Lower lobe of right lung (tissue), 2 donors: ENCODE measurements at regions not wholly inside any gene's neighbourhood (a gene's known extent, or its start where the extent isn't known, plus 50 kb on each side); places are given as distances from the start of the nearest gene placed in this dataset.

Experiments used
- ATAC-seq, 2 donors: fragments of 200-7000 bp; cut with Tn5 transposase; one replicate each; pipeline ENCODE4 v1.9.1; 2020 to 2022; ENCODE audit warnings: mild to moderate bottlenecking in 2 of 2, moderate library complexity in 2 of 2
- DNase-seq: peaks from one replicate; pipeline ENCODE4 v3.0.0-alpha.2; 2020
- H3K27ac ChIP-seq: fragments of 200-600 bp; one replicate; pipeline ENCODE4 v1.8.0; 2022
- H3K27me3 ChIP-seq: fragments of 200-600 bp; one replicate; pipeline ENCODE4 v1.8.0; 2022; ENCODE audit warnings: low read depth
- H3K36me3 ChIP-seq: fragments of 200-600 bp; one replicate; pipeline ENCODE4 v1.8.0; 2022; ENCODE audit warnings: mild to moderate bottlenecking
- H3K4me1 ChIP-seq: fragments of 200-600 bp; one replicate; pipeline ENCODE4 v1.8.0; 2022
- H3K4me3 ChIP-seq: fragments of 200-600 bp; one replicate; pipeline ENCODE4 v1.8.0; 2022; ENCODE audit warnings: mild to moderate bottlenecking
- H3K9me3 ChIP-seq: fragments of 200-600 bp; one replicate; pipeline ENCODE4 v1.8.0; 2022
- intact Hi-C: fragments of 100-400 bp; cut with DNase I; formaldehyde crosslinking; loops from one replicate; pipeline ENCODE4 v1.11.0; 2022
- TF ChIP-seq, protein P1 (sequence below): fragments of 200-600 bp; IDR thresholded peaks from one replicate; pipeline ENCODE4 v1.8.0; 2022; ENCODE audit warnings: antibody characterized with exemption, mild to moderate bottlenecking
- donor health status: DM: no; HTN: yes; CAD: no; lungs with severe emphysema.

DNA sequence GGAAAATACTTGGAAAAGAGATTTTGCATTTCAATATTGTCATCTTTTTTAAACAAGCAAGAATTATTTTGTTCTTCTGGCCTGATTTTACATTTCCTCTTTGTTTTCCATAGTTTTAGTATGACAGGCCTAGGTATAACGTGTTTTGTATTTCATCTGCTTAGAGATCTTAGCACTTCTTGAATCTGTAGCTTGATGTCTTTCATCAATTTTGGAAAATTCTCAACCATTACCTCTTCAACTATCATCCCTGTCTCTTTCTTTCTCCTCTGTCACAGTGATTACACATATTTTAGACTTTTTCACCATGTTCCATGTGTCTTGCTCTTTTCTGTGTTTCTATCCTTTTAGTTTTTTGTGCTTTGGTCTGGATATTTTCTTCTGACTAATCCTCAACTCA is 67.2 kb upstream of the PHACTR1 start:
- H3K27ac ChIP-seq = no peak overlapping the region
- no peaks in the 10 kb centered on the region for H3K4me1 ChIP-seq
- H3K36me3 ChIP-seq = no peaks in the 10 kb centered on the region
- no peak for DNase-seq
- TF ChIP-seq, protein P1, sequence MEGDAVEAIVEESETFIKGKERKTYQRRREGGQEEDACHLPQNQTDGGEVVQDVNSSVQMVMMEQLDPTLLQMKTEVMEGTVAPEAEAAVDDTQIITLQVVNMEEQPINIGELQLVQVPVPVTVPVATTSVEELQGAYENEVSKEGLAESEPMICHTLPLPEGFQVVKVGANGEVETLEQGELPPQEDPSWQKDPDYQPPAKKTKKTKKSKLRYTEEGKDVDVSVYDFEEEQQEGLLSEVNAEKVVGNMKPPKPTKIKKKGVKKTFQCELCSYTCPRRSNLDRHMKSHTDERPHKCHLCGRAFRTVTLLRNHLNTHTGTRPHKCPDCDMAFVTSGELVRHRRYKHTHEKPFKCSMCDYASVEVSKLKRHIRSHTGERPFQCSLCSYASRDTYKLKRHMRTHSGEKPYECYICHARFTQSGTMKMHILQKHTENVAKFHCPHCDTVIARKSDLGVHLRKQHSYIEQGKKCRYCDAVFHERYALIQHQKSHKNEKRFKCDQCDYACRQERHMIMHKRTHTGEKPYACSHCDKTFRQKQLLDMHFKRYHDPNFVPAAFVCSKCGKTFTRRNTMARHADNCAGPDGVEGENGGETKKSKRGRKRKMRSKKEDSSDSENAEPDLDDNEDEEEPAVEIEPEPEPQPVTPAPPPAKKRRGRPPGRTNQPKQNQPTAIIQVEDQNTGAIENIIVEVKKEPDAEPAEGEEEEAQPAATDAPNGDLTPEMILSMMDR = no peak
- H3K27me3 ChIP-seq = no peaks in the 10 kb centered on the region
- intact Hi-C loops = no loop called here
- ATAC-seq = no peak
- no peaks in the 10 kb centered on the region for H3K9me3 ChIP-seq
- no peak overlapping the region for H3K4me3 ChIP-seq

GRCh38 chr6:12653486-12653885 is 63.1 kb upstream of the PHACTR1 start:
- DNase-seq = no peak

DNA sequence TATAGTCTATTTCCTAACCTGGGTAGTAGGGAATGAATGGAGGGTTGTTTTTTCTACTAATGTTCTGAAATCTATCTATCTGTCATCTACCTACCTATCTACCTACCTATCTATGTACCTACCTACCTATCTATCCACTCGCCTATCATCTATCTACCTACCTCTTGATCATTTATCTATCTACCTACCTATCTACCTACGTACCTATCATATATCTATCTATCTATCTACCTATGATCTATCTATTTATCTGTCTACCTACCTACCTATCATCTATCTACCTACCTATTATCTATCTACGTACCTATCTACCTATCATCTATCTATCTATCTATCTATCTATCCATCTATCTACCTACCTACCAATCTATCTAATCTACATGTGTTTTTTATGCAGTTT is 62.5 kb upstream of the PHACTR1 start:
- Histone ChIP-seq H3K27ac (no peak overlapping the region), H3K36me3 (no peaks in the 10 kb centered on the region), H3K9me3 (no peaks in the 10 kb centered on the region), H3K4me3 (no peak overlapping the region), H3K27me3 (no peaks in the 10 kb centered on the region), H3K4me1 (no peaks in the 10 kb centered on the region)
- intact Hi-C loops = no loop called here
- ATAC-seq = no peak
- DNase-seq = no peak
- TF ChIP-seq, protein P1 = no peak

More at GRCh38 chr6:12653486-12653885, 63.1 kb upstream of the PHACTR1 start:
- no peaks in the 10 kb centered on the region for H3K27me3 ChIP-seq
- H3K4me3 ChIP-seq = no peak overlapping the region
- no peaks in the 10 kb centered on the region for H3K36me3 ChIP-seq
- no peaks in the 10 kb centered on the region for H3K4me1 ChIP-seq
- no peak for ATAC-seq
- TF ChIP-seq, protein P1 = no peak
- H3K9me3 ChIP-seq = no peaks in the 10 kb centered on the region
- intact Hi-C loops = no loop called here
- H3K27ac ChIP-seq = no peak overlapping the region

DNA sequence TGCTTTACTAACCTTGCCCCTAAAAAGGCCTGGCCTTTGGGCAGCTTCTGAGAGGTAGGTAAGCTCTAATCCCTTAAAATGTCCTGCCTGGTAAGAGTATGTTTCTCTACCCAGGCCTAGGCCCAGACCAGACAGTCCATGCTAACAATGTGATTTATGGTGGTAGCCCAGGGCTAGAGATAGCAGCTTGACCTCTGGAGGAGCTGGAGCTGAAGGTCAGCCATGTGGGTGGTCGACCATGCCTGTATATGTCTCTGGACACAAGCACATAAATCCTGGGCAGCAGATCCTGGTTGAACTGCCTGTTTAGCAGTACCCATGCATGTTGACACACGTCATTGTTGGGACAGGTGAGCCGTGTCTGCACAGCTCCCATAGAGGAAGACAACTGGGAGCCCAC is 62.1 kb upstream of the PHACTR1 start:
- H3K9me3 ChIP-seq = no peaks in the 10 kb centered on the region
- H3K27me3 ChIP-seq = no peaks in the 10 kb centered on the region
- TF ChIP-seq, protein P1 = no peak
- H3K4me1 ChIP-seq = no peaks in the 10 kb centered on the region
- H3K36me3 ChIP-seq = no peaks in the 10 kb centered on the region
- H3K4me3 ChIP-seq = no peak overlapping the region
- no peak overlapping the region for H3K27ac ChIP-seq
- intact Hi-C loops = no loop called here
- ATAC-seq (no peak), DNase-seq (no peak)

- no peaks in the 10 kb centered on the region for H3K27me3 ChIP-seq
- ATAC-seq (no peak), DNase-seq (no peak)
- H3K4me1 ChIP-seq = no peaks in the 10 kb centered on the region
- H3K27ac ChIP-seq = no peak overlapping the region
- TF ChIP-seq, protein P1 = no peak
- no peaks in the 10 kb centered on the region for H3K36me3 ChIP-seq
- intact Hi-C loops = no loop called here
- H3K9me3 ChIP-seq = no peaks in the 10 kb centered on the region
- no peak overlapping the region for H3K4me3 ChIP-seq
Observed at GRCh38 chr6:12656906-12657305, 59.7 kb upstream of the PHACTR1 start.

DNA sequence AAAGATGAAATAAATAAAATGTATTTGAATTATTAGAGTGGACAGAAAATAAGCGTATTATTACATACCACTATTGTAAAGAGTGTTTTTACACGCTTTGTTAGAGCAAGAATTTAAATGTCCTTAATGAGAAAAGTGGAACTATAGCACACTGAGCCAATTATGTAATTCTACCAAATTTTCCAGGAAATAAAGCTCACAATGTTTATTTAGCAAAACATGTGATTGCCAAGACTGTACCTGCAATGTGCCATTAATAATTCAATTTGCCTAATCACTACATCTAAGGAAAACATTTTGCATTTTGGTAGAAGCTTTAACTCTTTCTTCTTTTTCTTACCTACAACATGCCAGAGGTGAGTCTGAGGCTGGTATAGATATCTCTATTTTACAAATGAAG is 58.7 kb upstream of the PHACTR1 start:
- DNase-seq = no peak
- no peak for ATAC-seq
- H3K9me3 ChIP-seq = no peaks in the 10 kb centered on the region
- H3K4me1 ChIP-seq = no peaks in the 10 kb centered on the region
- intact Hi-C loops = no loop called here
- TF ChIP-seq, protein P1 = no peak
- no peaks in the 10 kb centered on the region for H3K36me3 ChIP-seq
- H3K27ac ChIP-seq = no peak overlapping the region
- no peaks in the 10 kb centered on the region for H3K27me3 ChIP-seq
- no peak overlapping the region for H3K4me3 ChIP-seq
